HCT116 (cell line): ENCODE measurements at regions not wholly inside any gene's neighbourhood (a gene's known extent, or its start where the extent isn't known, plus 50 kb on each side); places are given as distances from the start of the nearest gene placed in this dataset.

Source experiments
- ATAC-seq: fragments of 200-7000 bp; cut with Tn5 transposase; 2 replicates; pipeline ENCODE4 v1.9.1; 2020; ENCODE audit warnings: mild to moderate bottlenecking, moderate library complexity
- BruUV-seq: library from RNA; stranded (reverse); fragments of 400-500 nt; replicated peaks from 2 replicates; lab custom pipeline; 2021; lab: Mats Ljungman, UMichigan
- CTCF ChIA-PET: fragments of 300-600 bp; sonication (Branson Sonifier 250); formaldehyde crosslinking; loops from one replicate; lab custom pipeline; 2021; ENCODE audit warnings: antibody characterized with exemption; lab: Charles Lee
- POLR2A ChIA-PET: fragments of 300-600, 350-600 bp; sonication (Branson Sonifier 250); formaldehyde crosslinking; loops from one replicate; lab custom pipeline; 2021; ENCODE audit warnings: antibody characterized with exemption; lab: Charles Lee
- RAD21 ChIA-PET, 2 experiments: fragments of 300-600 bp; sonication (Branson Sonifier 250); formaldehyde crosslinking; loops; one replicate each; lab custom pipeline; 2023; ENCODE audit warnings: low total read pairs in 2 of 2; ENCODE audit not compliant: uncharacterized antibody in 2 of 2, unreplicated experiment in 2 of 2, low non-redundant PET in 1 of 2; lab: Charles Lee
- DNase-seq: peaks from one replicate; pipeline ENCODE4 v3.0.0-alpha.2; 2010; ENCODE audit warnings: low read depth, low spot score
- H2AFZ ChIP-seq: fragments of 200-600 bp; shearing (Covaris generic), sonication (generic); 2 replicates; pipeline ENCODE4 v1.6.1; 2017; ENCODE audit warnings: low read depth, mixed run types, mixed read lengths, antibody characterized with exemption, low read length; ENCODE audit not compliant: poor library complexity, severe bottlenecking
- H3K27ac ChIP-seq: 2 replicates; pipeline ENCODE4 v1.5.1; 2012; ENCODE audit warnings: low read depth, low read length
- H3K27me3 ChIP-seq: fragments of 200-600 bp; sonication (generic); 2 replicates; pipeline ENCODE4 v1.6.1; 2016; ENCODE audit warnings: mixed run types, low read length, mixed read lengths; ENCODE audit not compliant: insufficient read depth
- H3K36me3 ChIP-seq, 2 experiments: fragments of 200-500 bp in 1 of 2; fragments of 200-600 bp in 1 of 2; sonication (Bioruptor generic) in 1 of 2; sonication (generic) in 1 of 2; 2 replicates each; pipeline versions ENCODE4 v1.5.1 to v1.6.1; 2014 to 2016; ENCODE audit warnings: low read length in 2 of 2, inconsistent platforms in 1 of 2, mixed read lengths in 1 of 2, mixed run types in 1 of 2; ENCODE audit not compliant: insufficient read depth in 2 of 2, control insufficient read depth in 1 of 2
- H3K4me1 ChIP-seq, 2 experiments: fragments of 200-600 bp in 1 of 2; sonication (generic) in 1 of 2; 2 replicates each; pipeline versions ENCODE4 v1.5.1 to v1.6.1; 2012 to 2017; ENCODE audit warnings: low read length in 2 of 2, inconsistent platforms in 1 of 2, mild to moderate bottlenecking in 1 of 2, mixed read lengths in 1 of 2, mixed run types in 1 of 2, moderate library complexity in 1 of 2; ENCODE audit not compliant: insufficient read depth in 2 of 2, control insufficient read depth in 1 of 2
- H3K4me2 ChIP-seq: fragments of 200-600 bp; sonication (generic); 2 replicates; pipeline ENCODE4 v1.6.1; 2017; ENCODE audit warnings: mixed run types, low read length, mixed read lengths
- H3K4me3 ChIP-seq, 2 experiments: fragments of 200-600 bp in 1 of 2; sonication (generic) in 1 of 2; replicated peaks in 1 of 2; 2 replicates each; pipeline ENCODE4 v1.5.1; 2011 to 2016; ENCODE audit warnings: low read length in 2 of 2, control low read depth in 1 of 2, low read depth in 1 of 2, mild to moderate bottlenecking in 1 of 2, mixed read lengths in 1 of 2, mixed run types in 1 of 2
- H3K79me2 ChIP-seq: fragments of 200-600 bp; sonication (generic); 2 replicates; pipeline ENCODE4 v1.6.1; 2017; ENCODE audit warnings: mild to moderate bottlenecking, mixed run types, low read length, moderate library complexity, mixed read lengths; ENCODE audit not compliant: insufficient read depth
- H3K9ac ChIP-seq: fragments of 200-600 bp; sonication (generic); 2 replicates; pipeline ENCODE4 v1.6.1; 2016; ENCODE audit warnings: low read length, mixed read lengths
- H3K9me2 ChIP-seq: fragments of 200-600 bp; sonication (generic), shearing (Covaris generic); 2 replicates; pipeline ENCODE4 v1.6.1; 2017; ENCODE audit warnings: mixed run types, mild to moderate bottlenecking, moderate library complexity; ENCODE audit not compliant: insufficient read depth
- H3K9me3 ChIP-seq, 2 experiments: fragments of 200-500 bp in 1 of 2; fragments of 200-600 bp in 1 of 2; sonication (Bioruptor generic) in 1 of 2; sonication (generic) in 1 of 2; 2 replicates each; pipeline ENCODE4 v1.6.1; 2014 to 2017; ENCODE audit warnings: low read length in 2 of 2, mixed read lengths in 2 of 2, inconsistent platforms in 1 of 2, low read depth in 1 of 2, mild to moderate bottlenecking in 1 of 2, mixed run types in 1 of 2, moderate library complexity in 1 of 2; ENCODE audit not compliant: control insufficient read depth in 1 of 2, insufficient read depth in 1 of 2
- H4K20me1 ChIP-seq: fragments of 200-600 bp; sonication (generic), shearing (Covaris generic); 2 replicates; pipeline ENCODE4 v1.6.1; 2017; ENCODE audit warnings: mixed run types, mild to moderate bottlenecking, moderate library complexity; ENCODE audit not compliant: insufficient read depth
- CBX3 ChIP-seq: IDR thresholded peaks from 2 replicates; pipeline ENCODE4 v1.6.1; 2012; ENCODE audit warnings: low read depth
- EGR1 ChIP-seq: IDR thresholded peaks from 2 replicates; pipeline ENCODE4 v1.6.1; 2012; ENCODE audit warnings: low read depth
- ELF1 ChIP-seq: IDR thresholded peaks from 2 replicates; pipeline ENCODE4 v1.6.1; 2012; ENCODE audit warnings: low read depth, borderline replicate concordance
- EZH2 ChIP-seq: fragments of 200-600 bp; sonication (generic); IDR thresholded peaks from 2 replicates; pipeline ENCODE4 v1.6.1; 2017; ENCODE audit warnings: antibody characterized with exemption, mixed run types
- EZH2phosphoT487 ChIP-seq: fragments of 200-600 bp; IDR thresholded peaks from 2 replicates; pipeline ENCODE4 v1.6.1; 2018; ENCODE audit warnings: antibody characterized with exemption, borderline replicate concordance
- JUND ChIP-seq: IDR thresholded peaks from 2 replicates; pipeline ENCODE4 v1.6.1; 2012
- POLR2A ChIP-seq: IDR thresholded peaks from 2 replicates; pipeline ENCODE4 v1.7.0; 2011; ENCODE audit warnings: borderline replicate concordance; ENCODE audit not compliant: insufficient read depth, insufficient read length; ENCODE audit errors: extremely low read depth
- POLR2AphosphoS5 ChIP-seq: IDR thresholded peaks from 2 replicates; pipeline ENCODE4 v1.6.1; 2011; ENCODE audit warnings: mild to moderate bottlenecking, low read depth, low read length, moderate library complexity
- SP1 ChIP-seq: IDR thresholded peaks from 2 replicates; pipeline ENCODE4 v1.6.1; 2012; ENCODE audit warnings: low read depth
- SRF ChIP-seq: IDR thresholded peaks from 2 replicates; pipeline ENCODE4 v1.6.1; 2012; ENCODE audit warnings: low read depth
- TCF7L2 ChIP-seq: IDR thresholded peaks from 2 replicates; pipeline ENCODE4 v1.7.0; 2011; ENCODE audit warnings: borderline replicate concordance, inconsistent platforms; ENCODE audit not compliant: insufficient read depth, insufficient read length; ENCODE audit errors: extremely low read depth
- ZFX ChIP-seq: fragments of 450-650 bp; IDR thresholded peaks from 2 replicates; pipeline ENCODE4 v1.6.1; 2017
- ZNF274 ChIP-seq: fragments of 200-500 bp; sonication (Bioruptor generic); IDR thresholded peaks from 2 replicates; pipeline ENCODE4 v1.6.1; 2014; ENCODE audit warnings: mild to moderate bottlenecking, low read depth, low read length, inconsistent platforms
- intact Hi-C: fragments of 100-400 bp; cut with micrococcal nuclease; formaldehyde crosslinking; loops from 2 replicates; pipeline ENCODE4 v1.10.0; 2022
- TF ChIP-seq, protein P1 (sequence below): IDR thresholded peaks from 2 replicates; pipeline ENCODE4 v1.6.1; 2012
- TF ChIP-seq, protein P2 (sequence below): IDR thresholded peaks from 2 replicates; pipeline ENCODE4 v1.6.1; 2012
- TF ChIP-seq, protein P3 (sequence below): IDR thresholded peaks from 2 replicates; pipeline ENCODE4 v1.6.1; 2012; ENCODE audit warnings: low read depth
- TF ChIP-seq, protein P4 (sequence below): IDR thresholded peaks from 2 replicates; pipeline ENCODE4 v1.6.1; 2011; ENCODE audit warnings: mild to moderate bottlenecking, low read length, moderate library complexity; ENCODE audit not compliant: insufficient replicate concordance; ENCODE audit errors: extremely low read depth

DNA sequence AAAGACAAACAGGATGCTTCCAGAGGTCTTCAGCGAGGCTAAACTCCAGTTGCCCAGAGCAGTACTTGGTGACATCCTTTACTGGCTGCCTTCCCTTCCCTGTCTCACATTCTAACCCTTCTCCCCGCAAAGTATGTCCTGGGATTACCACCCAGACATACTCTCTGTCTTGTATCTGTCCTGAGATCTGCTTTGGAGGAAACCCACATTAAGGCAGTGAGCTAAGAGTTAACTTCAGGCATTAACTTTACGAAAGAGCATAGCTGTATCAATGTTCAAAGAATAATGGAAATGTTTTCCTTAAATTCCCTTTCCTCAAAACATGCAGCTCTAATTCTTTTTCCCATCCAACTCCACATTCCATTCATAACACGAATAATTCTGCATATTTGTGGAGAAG, 385.2 kb downstream of the NPIPA8 start:
- Histone ChIP-seq H3K9me2 (no peaks in the 10 kb centered on the region), H3K27ac (no peak overlapping the region), H3K9ac (no peak overlapping the region), H3K27me3 (peaks cover 47% of the 10 kb centered on the region), H3K9me3 (no peaks in the 10 kb centered on the region), H2AFZ (no peak overlapping the region), H3K36me3 (no peaks in the 10 kb centered on the region), H3K4me2 (no peak overlapping the region), H3K4me3 (no peak overlapping the region), H3K79me2 (no peaks in the 10 kb centered on the region), H4K20me1 (no peaks in the 10 kb centered on the region), H3K4me1 (no peaks in the 10 kb centered on the region)
- ATAC-seq (no peak), DNase-seq (no peak)
- intact Hi-C loops = no loop called here
- CTCF ChIA-PET = no interaction called here
- RAD21 ChIA-PET = no interaction called here
- POLR2A ChIA-PET = no interaction called here
- no peak for TF ChIP-seq POLR2A
- TF ChIP-seq ZFX = no peak
- TF ChIP-seq SP1 = no peak
- no TSS peak for BruUV-seq

DNA sequence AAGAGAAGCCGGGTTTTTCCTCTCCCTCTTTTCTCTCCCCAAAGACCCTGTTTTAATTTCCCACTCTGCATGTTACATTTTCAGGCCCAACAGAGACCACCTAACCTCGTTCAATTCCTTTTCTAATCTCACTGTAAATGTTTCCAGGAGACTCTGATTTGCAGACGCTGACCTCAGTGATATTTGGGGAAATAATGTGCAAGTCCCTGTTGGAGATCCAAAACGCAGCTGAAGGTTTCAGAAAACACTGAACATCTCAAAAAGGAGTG, 386.6 kb downstream of the NPIPA8 start:
- no peaks in the 10 kb centered on the region for H3K9me2 ChIP-seq
- H3K4me3 ChIP-seq = no peak overlapping the region
- ATAC-seq = no peak
- no peaks in the 10 kb centered on the region for H3K9me3 ChIP-seq
- H3K4me2 ChIP-seq = no peak overlapping the region
- intact Hi-C loops = no loop called here
- no peak overlapping the region for H3K9ac ChIP-seq
- H3K27ac ChIP-seq = no peak overlapping the region
- RAD21 ChIA-PET = no interaction called here
- BruUV-seq = no TSS peak
- TF ChIP-seq ZFX (no peak), EZH2 (no peak), SP1 (no peak), EGR1 (no peak), ELF1 (no peak), SRF (no peak), ZNF274 (no peak), JUND (no peak), CBX3 (no peak), EZH2phosphoT487 (no peak), POLR2AphosphoS5 (no peak), TCF7L2 (no peak)
- TF ChIP-seq, protein P1, sequence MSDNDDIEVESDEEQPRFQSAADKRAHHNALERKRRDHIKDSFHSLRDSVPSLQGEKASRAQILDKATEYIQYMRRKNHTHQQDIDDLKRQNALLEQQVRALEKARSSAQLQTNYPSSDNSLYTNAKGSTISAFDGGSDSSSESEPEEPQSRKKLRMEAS = no peak
- TF ChIP-seq, protein P2, sequence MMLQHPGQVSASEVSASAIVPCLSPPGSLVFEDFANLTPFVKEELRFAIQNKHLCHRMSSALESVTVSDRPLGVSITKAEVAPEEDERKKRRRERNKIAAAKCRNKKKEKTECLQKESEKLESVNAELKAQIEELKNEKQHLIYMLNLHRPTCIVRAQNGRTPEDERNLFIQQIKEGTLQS = no peak
- TF ChIP-seq, protein P3, sequence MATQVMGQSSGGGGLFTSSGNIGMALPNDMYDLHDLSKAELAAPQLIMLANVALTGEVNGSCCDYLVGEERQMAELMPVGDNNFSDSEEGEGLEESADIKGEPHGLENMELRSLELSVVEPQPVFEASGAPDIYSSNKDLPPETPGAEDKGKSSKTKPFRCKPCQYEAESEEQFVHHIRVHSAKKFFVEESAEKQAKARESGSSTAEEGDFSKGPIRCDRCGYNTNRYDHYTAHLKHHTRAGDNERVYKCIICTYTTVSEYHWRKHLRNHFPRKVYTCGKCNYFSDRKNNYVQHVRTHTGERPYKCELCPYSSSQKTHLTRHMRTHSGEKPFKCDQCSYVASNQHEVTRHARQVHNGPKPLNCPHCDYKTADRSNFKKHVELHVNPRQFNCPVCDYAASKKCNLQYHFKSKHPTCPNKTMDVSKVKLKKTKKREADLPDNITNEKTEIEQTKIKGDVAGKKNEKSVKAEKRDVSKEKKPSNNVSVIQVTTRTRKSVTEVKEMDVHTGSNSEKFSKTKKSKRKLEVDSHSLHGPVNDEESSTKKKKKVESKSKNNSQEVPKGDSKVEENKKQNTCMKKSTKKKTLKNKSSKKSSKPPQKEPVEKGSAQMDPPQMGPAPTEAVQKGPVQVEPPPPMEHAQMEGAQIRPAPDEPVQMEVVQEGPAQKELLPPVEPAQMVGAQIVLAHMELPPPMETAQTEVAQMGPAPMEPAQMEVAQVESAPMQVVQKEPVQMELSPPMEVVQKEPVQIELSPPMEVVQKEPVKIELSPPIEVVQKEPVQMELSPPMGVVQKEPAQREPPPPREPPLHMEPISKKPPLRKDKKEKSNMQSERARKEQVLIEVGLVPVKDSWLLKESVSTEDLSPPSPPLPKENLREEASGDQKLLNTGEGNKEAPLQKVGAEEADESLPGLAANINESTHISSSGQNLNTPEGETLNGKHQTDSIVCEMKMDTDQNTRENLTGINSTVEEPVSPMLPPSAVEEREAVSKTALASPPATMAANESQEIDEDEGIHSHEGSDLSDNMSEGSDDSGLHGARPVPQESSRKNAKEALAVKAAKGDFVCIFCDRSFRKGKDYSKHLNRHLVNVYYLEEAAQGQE = no peak
- TF ChIP-seq, protein P4, sequence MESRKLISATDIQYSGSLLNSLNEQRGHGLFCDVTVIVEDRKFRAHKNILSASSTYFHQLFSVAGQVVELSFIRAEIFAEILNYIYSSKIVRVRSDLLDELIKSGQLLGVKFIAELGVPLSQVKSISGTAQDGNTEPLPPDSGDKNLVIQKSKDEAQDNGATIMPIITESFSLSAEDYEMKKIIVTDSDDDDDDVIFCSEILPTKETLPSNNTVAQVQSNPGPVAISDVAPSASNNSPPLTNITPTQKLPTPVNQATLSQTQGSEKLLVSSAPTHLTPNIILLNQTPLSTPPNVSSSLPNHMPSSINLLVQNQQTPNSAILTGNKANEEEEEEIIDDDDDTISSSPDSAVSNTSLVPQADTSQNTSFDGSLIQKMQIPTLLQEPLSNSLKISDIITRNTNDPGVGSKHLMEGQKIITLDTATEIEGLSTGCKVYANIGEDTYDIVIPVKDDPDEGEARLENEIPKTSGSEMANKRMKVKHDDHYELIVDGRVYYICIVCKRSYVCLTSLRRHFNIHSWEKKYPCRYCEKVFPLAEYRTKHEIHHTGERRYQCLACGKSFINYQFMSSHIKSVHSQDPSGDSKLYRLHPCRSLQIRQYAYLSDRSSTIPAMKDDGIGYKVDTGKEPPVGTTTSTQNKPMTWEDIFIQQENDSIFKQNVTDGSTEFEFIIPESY = no peak
- no peaks in the 10 kb centered on the region for H3K79me2 ChIP-seq
- no peak overlapping the region for H2AFZ ChIP-seq
- POLR2A ChIA-PET = no interaction called here
- DNase-seq = no peak
- CTCF ChIA-PET = no interaction called here
- no peaks in the 10 kb centered on the region for H3K4me1 ChIP-seq
- H3K36me3 ChIP-seq = no peaks in the 10 kb centered on the region
- peaks cover 53% of the 10 kb centered on the region for H3K27me3 ChIP-seq
- H4K20me1 ChIP-seq = no peaks in the 10 kb centered on the region
